ENCODE measurements at regions not wholly inside any gene's neighbourhood (a gene's known extent, or its start where the extent isn't known, plus 50 kb on each side); places are given as distances from the start of the nearest gene placed in this dataset.

DNA sequence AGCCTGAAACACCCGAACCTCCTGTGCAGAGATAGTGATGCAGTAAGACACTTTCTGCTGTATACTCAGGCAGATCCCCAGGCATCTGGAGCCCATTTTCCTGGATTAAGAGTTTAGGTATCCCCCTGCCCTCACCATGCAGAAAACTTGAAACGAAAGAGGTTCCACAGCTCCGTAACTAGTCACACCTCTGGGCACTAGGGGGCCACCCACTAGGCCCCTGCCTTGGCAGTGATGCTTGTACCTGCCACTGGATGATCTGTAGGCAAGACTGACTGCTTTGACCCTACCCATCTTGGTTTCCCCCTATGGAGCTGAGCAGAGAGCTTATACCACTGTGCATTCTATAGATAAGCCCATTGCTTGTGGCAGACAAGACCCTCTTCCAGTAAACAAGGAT is 940.6 kb downstream of the PCDH19 start:
- DNase-seq = peak; percentile 24
- H3K4me1 Mint-ChIP-seq = no peaks in the 10 kb centered on the region

More for the DNA sequence above, 940.6 kb downstream of the PCDH19 start:
- no peak overlapping the region for H4K8ac ChIP-seq (replicated peaks; ENCODE audit: insufficient read length, low read depth, low read length)
- H4K5ac ChIP-seq (ENCODE audit: insufficient read length, low read depth, low read length) = no peak overlapping the region
- H3K79me2 ChIP-seq (ENCODE audit: insufficient read depth, low read length) = no peaks in the 10 kb centered on the region
- WGBS (ENCODE audit: extremely low coverage, insufficient read length, low lambda C conversion rate) = no CpG with 5 or more reads among the region's 3 CpGs
- H2BK5ac ChIP-seq (ENCODE audit: insufficient read length, low read length) = no peak overlapping the region
- no peak overlapping the region for H2BK20ac ChIP-seq (ENCODE audit: low read depth, low read length, poor library complexity, severe bottlenecking)
- no peak overlapping the region for H2AK5ac ChIP-seq (ENCODE audit: insufficient read length, low read length)
- H3K9me3 ChIP-seq (ENCODE audit: control insufficient read depth, low read depth, low read length) = no peaks in the 10 kb centered on the region
- H3K9ac ChIP-seq (ENCODE audit: extremely low read depth, insufficient read length, low read length) = no peak overlapping the region
- H3K27ac Mint-ChIP-seq = no peak overlapping the region
- no peak overlapping the region for H3T11ph ChIP-seq (ENCODE audit: low read length)
- no peak overlapping the region for H2BK120ac ChIP-seq (ENCODE audit: low read depth, low read length, poor library complexity, severe bottlenecking)
- no peak overlapping the region for H2BK15ac ChIP-seq (ENCODE audit: low read depth, low read length)
- no peak overlapping the region for H3K56ac ChIP-seq (ENCODE audit: insufficient read length, low read depth, low read length)
- H3K79me1 ChIP-seq (ENCODE audit: insufficient read depth, low read depth, low read length, poor library complexity, severe bottlenecking) = no peaks in the 10 kb centered on the region
- H3K14ac ChIP-seq (ENCODE audit: insufficient read depth, low read length) = no peak overlapping the region
- H4K91ac ChIP-seq (ENCODE audit: insufficient read length, low read depth, low read length) = no peak overlapping the region
- no peaks in the 10 kb centered on the region for H3K27me3 Mint-ChIP-seq (ENCODE audit: low read depth)
- no peak overlapping the region for H3K18ac ChIP-seq (ENCODE audit: insufficient read length, low read depth, low read length)
- no peaks in the 10 kb centered on the region; a peak in 2 of 5 replicates for H3K9me3 Mint-ChIP-seq
- TF ChIP-seq, protein P1, sequence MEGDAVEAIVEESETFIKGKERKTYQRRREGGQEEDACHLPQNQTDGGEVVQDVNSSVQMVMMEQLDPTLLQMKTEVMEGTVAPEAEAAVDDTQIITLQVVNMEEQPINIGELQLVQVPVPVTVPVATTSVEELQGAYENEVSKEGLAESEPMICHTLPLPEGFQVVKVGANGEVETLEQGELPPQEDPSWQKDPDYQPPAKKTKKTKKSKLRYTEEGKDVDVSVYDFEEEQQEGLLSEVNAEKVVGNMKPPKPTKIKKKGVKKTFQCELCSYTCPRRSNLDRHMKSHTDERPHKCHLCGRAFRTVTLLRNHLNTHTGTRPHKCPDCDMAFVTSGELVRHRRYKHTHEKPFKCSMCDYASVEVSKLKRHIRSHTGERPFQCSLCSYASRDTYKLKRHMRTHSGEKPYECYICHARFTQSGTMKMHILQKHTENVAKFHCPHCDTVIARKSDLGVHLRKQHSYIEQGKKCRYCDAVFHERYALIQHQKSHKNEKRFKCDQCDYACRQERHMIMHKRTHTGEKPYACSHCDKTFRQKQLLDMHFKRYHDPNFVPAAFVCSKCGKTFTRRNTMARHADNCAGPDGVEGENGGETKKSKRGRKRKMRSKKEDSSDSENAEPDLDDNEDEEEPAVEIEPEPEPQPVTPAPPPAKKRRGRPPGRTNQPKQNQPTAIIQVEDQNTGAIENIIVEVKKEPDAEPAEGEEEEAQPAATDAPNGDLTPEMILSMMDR (conservative IDR thresholded peaks at IDR 0.05) = peak; percentile 52; the same call in 2 of the 3 replicates
- H3K4me2 ChIP-seq (ENCODE audit: insufficient read depth, insufficient read length, low read length) = no peak overlapping the region
- no peak overlapping the region for H3K4ac ChIP-seq (ENCODE audit: low read depth, low read length)
- no peaks in the 10 kb centered on the region for H3K4me1 ChIP-seq (ENCODE audit: insufficient read depth, low read length)
- H3K27ac ChIP-seq (ENCODE audit: insufficient read length, low read depth, low read length) = no peak overlapping the region
- H3K23me2 ChIP-seq (ENCODE audit: insufficient read length, low read depth, low read length, poor library complexity, severe bottlenecking) = no peaks in the 10 kb centered on the region
- H3K36me3 Mint-ChIP-seq (ENCODE audit: insufficient read depth in 1 of 3, low read depth in 3 of 3) = 0 out of 7 replicates have a peak, but pooled peaks cover 0 to 1% (median 0%) of the 10 kb centered on the region in 3 experiments
- no peak overlapping the region for H3K4me3 Mint-ChIP-seq
- H2AFZ ChIP-seq (ENCODE audit: low read length) = no peak overlapping the region
- no peaks in the 10 kb centered on the region for H3K27me3 ChIP-seq (ENCODE audit: insufficient read depth, low read length)
- no peaks in the 10 kb centered on the region for H4K20me1 ChIP-seq (ENCODE audit: control insufficient read depth, insufficient read depth, insufficient read length)
- no peak overlapping the region for H2BK12ac ChIP-seq (ENCODE audit: insufficient read length, low read depth, low read length)
- H3K23ac ChIP-seq (ENCODE audit: insufficient read length, low read depth, low read length) = no peak overlapping the region

Measured in H9 (cell line).